K562 (cell line): ENCODE measurements at regions not wholly inside any gene's neighbourhood (a gene's known extent, or its start where the extent isn't known, plus 50 kb on each side); places are given as distances from the start of the nearest gene placed in this dataset.

Experiments
- ATAC-seq: fragments of 200-7000 bp; cut with Tn5 transposase; 3 replicates; pipeline ENCODE4 v1.9.1; 2020; ENCODE audit warnings: moderate library complexity
- BruUV-seq: library from RNA; stranded (reverse); fragments of 400-500 nt; replicated peaks from 2 replicates; lab custom pipeline; 2021; lab: Mats Ljungman, UMichigan
- CTCF ChIA-PET: fragments of 300-600 bp; formaldehyde crosslinking; extraction: SDS; loops from one replicate; lab custom pipeline; 2021; ENCODE audit warnings: low intra/inter-chr PET ratio; lab: Yijun Ruan, JAX
- POLR2A ChIA-PET: fragments of 300-600, 350-650 bp; sonication (Branson Sonifier 250); formaldehyde crosslinking; extraction: SDS; loops from one replicate; lab custom pipeline; 2021; ENCODE audit warnings: antibody characterized with exemption, inconsistent platforms; lab: Yijun Ruan, JAX
- DNase-seq, 4 experiments: peaks; one replicate each; pipeline versions ENCODE4 v3.0.0 to v3.0.0-alpha.2; 2011 to 2018; ENCODE audit warnings: low spot score in 3 of 4, mixed read lengths in 3 of 4; ENCODE audit errors: extremely low read depth in 1 of 4
- FAIRE-seq: peaks from 2 replicates; lab custom pipeline; 2011; peaks lifted over from hg19 to GRCh38; lab: Jason Lieb, UNC
- H2AFZ ChIP-seq: 2 replicates; pipeline ENCODE4 v1.6.0; 2011; ENCODE audit warnings: low read depth, low read length, control low read depth, inconsistent platforms
- H3K27ac ChIP-seq: fragments of 200-600 bp; 3 replicates; pipeline ENCODE4 v1.8.0; 2011; ENCODE audit warnings: low read depth, mild to moderate bottlenecking, control low read depth, inconsistent platforms, low read length, moderate library complexity, mixed read lengths; ENCODE audit errors: extremely low read depth
- H3K27me3 ChIP-seq, 2 experiments: fragments of 300-600 bp in 1 of 2; 2 replicates in 1 of 2; 3 replicates in 1 of 2; pipeline versions ENCODE4 v1.6.0 to v1.8.0; 2011; ENCODE audit warnings: inconsistent platforms in 2 of 2, low read length in 2 of 2, mild to moderate bottlenecking in 1 of 2, mixed read lengths in 1 of 2, moderate library complexity in 1 of 2; ENCODE audit not compliant: control insufficient read depth in 2 of 2, insufficient read depth in 2 of 2
- H3K36me3 ChIP-seq: fragments of 300-600 bp; 3 replicates; pipeline ENCODE4 v1.8.0; 2011; ENCODE audit warnings: mild to moderate bottlenecking, low read length, inconsistent platforms; ENCODE audit not compliant: control insufficient read depth, insufficient read depth
- H3K4me1 ChIP-seq, 2 experiments: fragments of 200-600 bp in 1 of 2; replicated peaks in 1 of 2; 2 replicates in 1 of 2; 3 replicates in 1 of 2; pipeline versions ENCODE4 v1.5.1 to v1.8.0; 2011; ENCODE audit warnings: inconsistent platforms in 2 of 2, low read length in 2 of 2, mild to moderate bottlenecking in 1 of 2, mixed read lengths in 1 of 2, moderate library complexity in 1 of 2; ENCODE audit not compliant: control insufficient read depth in 2 of 2, insufficient read depth in 2 of 2
- H3K4me2 ChIP-seq: 2 replicates; pipeline ENCODE4 v1.6.1; 2011; ENCODE audit warnings: low read length, control low read depth, inconsistent platforms, mixed read lengths; ENCODE audit not compliant: insufficient read depth
- H3K4me3 ChIP-seq: fragments of 200-600 bp; sonication (generic), shearing (Covaris generic); 2 replicates; pipeline ENCODE4 v1.5.1; 2016; ENCODE audit warnings: control low read depth, inconsistent platforms
- H3K79me2 ChIP-seq: fragments of 200-600 bp; 3 replicates; pipeline ENCODE4 v1.8.0; 2011; ENCODE audit warnings: low read length, inconsistent platforms; ENCODE audit not compliant: control insufficient read depth, insufficient read depth
- H3K9ac ChIP-seq, 2 experiments: 2 replicates each; pipeline versions ENCODE4 v1.6.0 to v1.6.1; 2011; ENCODE audit warnings: low read depth in 2 of 2, low read length in 2 of 2, control low read depth in 1 of 2, inconsistent platforms in 1 of 2, mild to moderate bottlenecking in 1 of 2, mixed read lengths in 1 of 2; ENCODE audit not compliant: insufficient read depth in 1 of 2
- H3K9me1 ChIP-seq: one replicate; pipeline ENCODE4 v1.6.0; 2011; ENCODE audit warnings: inconsistent platforms, mild to moderate bottlenecking, low read length, moderate library complexity; ENCODE audit not compliant: control insufficient read depth, insufficient read depth
- H3K9me3 ChIP-seq: replicated peaks from 2 replicates; pipeline ENCODE4 v1.5.1; 2011; ENCODE audit warnings: low read depth, low read length, inconsistent platforms; ENCODE audit not compliant: control insufficient read depth, insufficient read depth
- H4K20me1 ChIP-seq: replicated peaks from 2 replicates; pipeline ENCODE4 v1.6.1; 2011; ENCODE audit warnings: low read length, inconsistent platforms, mixed read lengths; ENCODE audit not compliant: control insufficient read depth, insufficient read depth
- CGGBP1 ChIP-seq: fragments of 250-450 bp; sonication (Bioruptor Pico); IDR thresholded peaks from 2 replicates; pipeline ENCODE4 v1.9.0; 2021; ENCODE audit warnings: mild to moderate bottlenecking
- CSDE1 ChIP-seq, 2 experiments: fragments of 450-650 bp; IDR thresholded peaks; 2 replicates each; pipeline ENCODE4 v1.6.1; 2016; ENCODE audit warnings: mild to moderate bottlenecking in 1 of 2
- KDM2B ChIP-seq: fragments of 250-450 bp; sonication (Bioruptor Pico); IDR thresholded peaks from 2 replicates; pipeline ENCODE4 v1.8.0; 2021; ENCODE audit warnings: mild to moderate bottlenecking, moderate library complexity
- LEF1 ChIP-seq: fragments of 450-650 bp; IDR thresholded peaks from 2 replicates; pipeline ENCODE4 v1.6.1; 2016; ENCODE audit warnings: mild to moderate bottlenecking
- RFX7 ChIP-seq: fragments of 250-450 bp; sonication (Bioruptor Pico); IDR thresholded peaks from 2 replicates; pipeline ENCODE4 v1.5.1; 2021; ENCODE audit warnings: mild to moderate bottlenecking
- SETDB1 ChIP-seq: IDR thresholded peaks from one replicate; pipeline ENCODE4 v1.6.1; 2012; ENCODE audit warnings: low read length, control low read depth, inconsistent platforms
- WHSC1 ChIP-seq: IDR thresholded peaks from one replicate; pipeline ENCODE4 v1.6.1; 2012; ENCODE audit warnings: low read length, control low read depth, inconsistent platforms
- ZNF23 ChIP-seq: fragments of 250-450 bp; sonication (Bioruptor Pico); IDR thresholded peaks from 2 replicates; pipeline ENCODE4 v1.4.0; 2020; ENCODE audit warnings: mild to moderate bottlenecking
- ZNF584 ChIP-seq: fragments of 200-800 bp; sonication (Bioruptor generic); IDR thresholded peaks from 2 replicates; pipeline ENCODE4 v1.6.1; 2016; ENCODE audit warnings: low read depth, mild to moderate bottlenecking, missing genetic modification characterization, missing compliant biosample characterization
- ZNF586 ChIP-seq: fragments of 450-650 bp; formaldehyde crosslinking; conservative IDR thresholded peaks from 2 replicates; pipeline ENCODE4 v1.4.0; 2020; ENCODE audit warnings: mild to moderate bottlenecking, moderate library complexity
- WGBS: fragments of 100-300 bp; shearing (Covaris generic); methylation state at CpG from one replicate; pipeline ENCODE4 v1.1.6; 2016; ENCODE audit warnings: low coverage, mixed read lengths; ENCODE audit not compliant: insufficient coverage; ENCODE audit errors: missing lambda C conversion rate; 5-methylcytosine and 5-hydroxymethylcytosine counted together
- in situ Hi-C: fragments of 300-500 bp; cut with MboI; formaldehyde crosslinking; loops from 4 replicates; pipeline ENCODE4 v1.15.0; 2018; ENCODE audit warnings: inconsistent platforms, mixed read lengths
- intact Hi-C: fragments of 100-400 bp; cut with micrococcal nuclease; formaldehyde crosslinking; loops from 2 replicates; pipeline ENCODE4 v1.14.2; 2022
- TF ChIP-seq, protein P1 (sequence below): sonication (generic); IDR thresholded peaks from 2 replicates; pipeline ENCODE4 v1.6.1; 2016

- WGBS: 2% methylated on average over 3 of the region's 3 CpGs
- Histone ChIP-seq H3K27me3 (no peaks in the 10 kb centered on the region), H3K9me1 (no peaks in the 10 kb centered on the region), H3K9me3 (no peaks in the 10 kb centered on the region), H3K4me3 (no peak overlapping the region), H3K27ac (no peak overlapping the region), H3K36me3 (no peaks in the 10 kb centered on the region), H4K20me1 (no peaks in the 10 kb centered on the region), H3K4me2 (no peak overlapping the region), H3K4me1 (no peaks in the 10 kb centered on the region), H3K9ac (no peak overlapping the region), H3K79me2 (no peaks in the 10 kb centered on the region), H2AFZ (no peak overlapping the region)
- ChIA-PET CTCF (no interaction called here), POLR2A (no interaction called here)
- in situ Hi-C loops: no loop called here
- ATAC-seq (no peak), DNase-seq (no peak), FAIRE-seq (no peak)
- TF ChIP-seq RFX7 (no peak), ZNF23 (CRISPR knock-in tag) (no peak), LEF1 (no peak), ZNF584 (CRISPR knock-in tag) (no peak), CSDE1 (IDR thresholded peaks at IDR 0.05) (no peak), ZNF586 (CRISPR knock-in tag) (no peak), WHSC1 (no peak), SETDB1 (no peak), CGGBP1 (CRISPR knock-in tag) (no peak), KDM2B (CRISPR knock-in tag) (no peak)
- TF ChIP-seq, protein P1, sequence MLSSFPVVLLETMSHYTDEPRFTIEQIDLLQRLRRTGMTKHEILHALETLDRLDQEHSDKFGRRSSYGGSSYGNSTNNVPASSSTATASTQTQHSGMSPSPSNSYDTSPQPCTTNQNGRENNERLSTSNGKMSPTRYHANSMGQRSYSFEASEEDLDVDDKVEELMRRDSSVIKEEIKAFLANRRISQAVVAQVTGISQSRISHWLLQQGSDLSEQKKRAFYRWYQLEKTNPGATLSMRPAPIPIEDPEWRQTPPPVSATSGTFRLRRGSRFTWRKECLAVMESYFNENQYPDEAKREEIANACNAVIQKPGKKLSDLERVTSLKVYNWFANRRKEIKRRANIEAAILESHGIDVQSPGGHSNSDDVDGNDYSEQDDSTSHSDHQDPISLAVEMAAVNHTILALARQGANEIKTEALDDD: no peak
- BruUV-seq: no TSS peak
- intact Hi-C loops: no loop called here
Measured at GRCh38 chr2:67572721-67573435, 175.7 kb downstream of the ETAA1 start.
